ENCODE measurements at regions not wholly inside any gene's neighbourhood (a gene's known extent, or its start where the extent isn't known, plus 50 kb on each side); places are given as distances from the start of the nearest gene placed in this dataset.

DNA sequence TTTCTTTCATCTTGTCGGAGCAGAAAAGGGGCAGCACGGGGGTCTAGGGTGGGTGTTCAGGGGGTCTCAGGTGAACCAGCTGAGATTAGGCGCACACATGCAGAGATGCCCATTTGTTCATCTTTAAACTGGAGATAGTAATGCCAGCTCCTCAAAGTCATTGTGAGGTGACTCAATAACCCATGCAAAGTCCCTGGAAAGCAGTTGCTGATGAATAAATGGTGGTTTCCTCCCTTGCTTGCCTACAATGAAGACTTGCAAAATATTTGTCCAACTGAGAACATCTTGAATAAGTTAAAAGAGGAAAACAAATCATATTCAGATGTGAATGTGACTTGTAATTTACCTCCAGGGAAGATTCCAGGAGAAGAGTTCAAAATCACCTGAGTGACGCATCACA lies 206.9 kb downstream of the LY86 start:
- TF ChIP-seq CTCF (IDR thresholded peaks at IDR 0.05), result no peak
- TF ChIP-seq ZFX (IDR thresholded peaks at IDR 0.05; ENCODE audit: borderline replicate concordance), result no peak
- H3K27ac ChIP-seq, result no peak overlapping the region

DNA sequence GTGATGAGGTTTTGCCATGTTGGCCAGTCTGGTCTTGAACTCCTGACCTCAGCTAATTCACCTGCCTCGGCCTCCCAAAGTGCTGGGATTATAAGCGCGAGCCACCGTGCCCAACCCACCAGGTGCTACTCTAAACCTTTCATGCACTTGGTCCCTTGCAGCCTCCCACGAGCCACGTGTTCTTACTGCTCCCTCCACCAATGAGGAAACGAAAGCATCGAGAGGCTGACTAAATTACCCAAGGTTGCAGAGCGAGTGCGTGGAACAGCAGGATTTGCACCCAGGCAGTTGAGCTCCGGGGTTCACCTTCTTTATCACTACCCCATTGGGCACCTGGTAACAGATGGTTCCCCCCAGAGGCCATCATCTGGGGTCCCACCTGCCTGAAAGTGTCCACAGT lies 208.3 kb downstream of the LY86 start:
- H3K27ac ChIP-seq, result no peak overlapping the region
- TF ChIP-seq CTCF (IDR thresholded peaks at IDR 0.05) (no peak), ZFX (IDR thresholded peaks at IDR 0.05; ENCODE audit: borderline replicate concordance) (no peak)

- no peak overlapping the region for H3K27ac ChIP-seq
- TF ChIP-seq ZFX (IDR thresholded peaks at IDR 0.05; ENCODE audit: borderline replicate concordance) (no peak), CTCF (IDR thresholded peaks at IDR 0.05) (no peak)
Observed at GRCh38 chr6:6798448-6798860, 209.9 kb downstream of the LY86 start.

GRCh38 chr6:6801005-6801335 lies 212.4 kb downstream of the LY86 start:
- no peak for TF ChIP-seq ZFX (IDR thresholded peaks at IDR 0.05; ENCODE audit: borderline replicate concordance)
- no peak for TF ChIP-seq CTCF (IDR thresholded peaks at IDR 0.05)
- no peak overlapping the region for H3K27ac ChIP-seq

DNA sequence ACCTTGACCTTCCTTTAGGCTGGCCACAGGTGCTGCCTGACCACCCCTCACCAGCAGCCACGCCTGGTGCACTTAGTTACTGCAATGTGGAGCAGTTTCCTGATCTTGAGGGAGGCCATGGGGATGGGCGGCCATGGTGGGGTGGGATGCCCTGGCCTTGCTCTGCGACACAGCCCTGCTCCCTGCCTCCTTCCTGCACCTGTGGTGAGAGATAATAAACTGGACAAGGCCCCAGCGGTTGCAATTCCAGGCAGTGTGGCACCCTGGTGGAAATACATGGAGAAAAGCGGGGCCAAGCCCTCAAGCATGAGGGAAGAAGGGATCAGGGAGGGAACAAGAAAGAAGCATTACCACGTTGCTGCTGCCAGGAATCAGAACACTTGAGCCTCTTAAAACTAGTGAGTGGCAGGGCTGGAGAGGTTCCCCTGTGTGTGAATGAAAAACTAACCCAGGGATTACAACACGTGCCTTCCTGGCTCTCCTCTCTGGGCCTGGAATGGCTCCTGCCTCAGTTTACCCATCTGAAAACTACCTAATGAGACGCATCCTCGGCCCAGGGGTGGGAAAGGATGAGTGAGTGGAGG lies 213.2 kb downstream of the LY86 start:
- H3K27ac ChIP-seq, result no peak overlapping the region
- TF ChIP-seq CTCF (IDR thresholded peaks at IDR 0.05) (no peak), ZFX (IDR thresholded peaks at IDR 0.05; ENCODE audit: borderline replicate concordance) (no peak)

GRCh38 chr6:6803180-6803977 lies 214.9 kb downstream of the LY86 start:
- no peak for TF ChIP-seq CTCF (IDR thresholded peaks at IDR 0.05)
- TF ChIP-seq ZFX (IDR thresholded peaks at IDR 0.05; ENCODE audit: borderline replicate concordance), result no peak
- no peak overlapping the region for H3K27ac ChIP-seq

DNA sequence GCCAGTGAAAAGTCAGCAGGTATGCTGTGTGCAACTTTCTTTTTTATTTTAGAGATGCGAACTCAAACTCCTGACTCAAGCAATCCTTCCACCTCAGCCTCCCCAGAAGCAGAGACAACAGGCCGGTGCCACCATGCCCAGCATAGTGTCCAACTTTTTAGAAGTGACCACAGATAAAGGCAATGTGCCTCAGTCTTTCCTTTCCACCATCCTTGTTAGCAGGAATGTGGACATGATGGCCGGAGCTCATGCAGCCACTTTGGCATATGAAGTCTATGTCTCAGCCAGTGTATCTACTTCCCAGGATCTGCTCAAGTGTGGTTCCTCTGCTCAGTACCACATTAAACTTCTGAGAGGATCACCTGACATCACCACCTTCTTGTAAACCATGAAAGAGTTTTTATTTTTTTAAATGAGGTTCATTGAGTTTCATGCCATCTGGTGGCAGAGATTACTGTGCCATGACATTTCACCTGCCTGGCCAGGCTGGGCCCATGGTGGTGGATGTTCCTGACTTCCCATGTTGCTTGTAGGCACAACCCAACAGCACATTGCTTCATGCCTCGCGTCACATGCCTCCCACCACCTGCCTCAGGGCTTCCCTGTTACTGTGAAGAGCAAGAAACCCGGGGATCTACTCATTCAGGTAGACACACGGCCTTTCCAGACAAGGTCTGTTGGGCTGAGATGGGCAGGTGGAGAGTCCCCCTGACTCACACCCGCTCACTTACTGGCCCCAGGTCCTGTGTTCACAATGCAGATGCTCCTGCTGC lies 216.5 kb downstream of the LY86 start:
- H3K27ac ChIP-seq, result no peak overlapping the region

More for the DNA sequence above, 216.5 kb downstream of the LY86 start:
- TF ChIP-seq ZFX (IDR thresholded peaks at IDR 0.05; ENCODE audit: borderline replicate concordance) (no peak), CTCF (IDR thresholded peaks at IDR 0.05) (no peak)

Measured in 22Rv1 (cell line).